GM18498 (cell line): ENCODE measurements at regions not wholly inside any gene's neighbourhood (a gene's known extent, or its start where the extent isn't known, plus 50 kb on each side); places are given as distances from the start of the nearest gene placed in this dataset.
"Not testable (repeated sequence)": the region's sequence is repeated elsewhere in the genome, so short reads cannot be mapped to it uniquely, and the experiment has no call there.

Experiments used
- ATAC-seq: cut with Tn5 transposase; IDR thresholded peaks from one replicate; pipeline ENCODE4 v1.9.1; 2021; ENCODE audit warnings: mild to moderate bottlenecking, moderate library complexity; ENCODE audit not compliant: unreplicated experiment

DNA sequence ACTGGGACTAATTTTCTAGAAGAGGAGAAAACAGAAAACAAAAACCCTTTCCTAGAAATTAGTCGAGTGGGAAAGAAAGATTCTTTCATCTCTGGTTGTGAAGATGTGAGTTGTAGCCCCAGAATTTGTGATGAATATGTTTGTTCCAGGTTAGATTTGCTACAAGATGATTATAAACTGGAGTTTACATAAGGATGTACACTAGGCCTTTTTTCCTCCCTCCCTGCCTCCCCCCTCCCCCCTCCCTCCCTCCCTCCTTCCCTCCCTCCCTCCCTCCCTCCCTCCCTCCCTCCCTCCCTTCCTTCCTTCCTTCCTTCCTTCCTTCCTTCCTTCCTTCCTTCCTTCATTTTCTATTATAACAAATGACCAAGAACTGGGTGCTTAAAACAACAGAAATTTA, 1502.0 kb downstream of the SI start:
- no peak for ATAC-seq

DNA sequence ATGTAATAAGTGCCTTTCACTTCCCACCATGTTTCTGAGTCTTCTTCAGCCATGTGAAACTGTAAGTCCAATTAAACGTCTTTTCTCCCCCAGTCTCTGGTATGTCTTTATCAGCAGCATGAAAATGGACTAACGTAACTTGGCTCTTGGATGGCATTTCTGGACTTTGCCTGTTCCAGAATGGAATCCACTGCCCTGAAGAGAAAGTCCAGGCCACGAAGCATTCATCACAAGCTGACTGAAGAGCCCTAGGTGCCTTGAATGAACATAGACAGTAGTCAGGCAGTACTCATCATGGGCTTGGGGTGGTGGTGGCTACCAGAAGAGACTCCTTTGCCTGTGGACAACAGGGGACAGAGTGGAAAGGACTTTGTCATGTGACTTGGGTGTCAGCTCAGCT, 1505.0 kb downstream of the SI start:
- no peak for ATAC-seq

DNA sequence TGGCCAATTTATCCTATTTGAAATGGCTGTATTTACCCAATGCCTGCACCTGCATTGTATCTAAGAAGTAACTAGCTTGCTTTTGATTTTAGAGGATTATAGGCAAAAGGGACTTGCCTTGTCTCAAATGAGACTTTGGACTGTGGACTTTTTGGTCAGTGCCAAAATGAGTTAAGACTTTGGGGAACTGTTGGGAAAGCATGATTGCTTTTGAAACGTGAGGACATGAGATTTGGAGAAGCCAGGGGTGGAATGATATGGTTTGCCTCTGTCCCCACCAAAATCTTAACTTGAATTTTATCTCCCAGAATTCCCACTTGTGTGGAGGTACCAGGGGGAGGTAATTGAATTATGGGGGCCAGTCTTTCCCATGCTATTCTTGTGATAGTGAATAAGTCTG, 1505.4 kb downstream of the SI start:
- no peak for ATAC-seq

DNA sequence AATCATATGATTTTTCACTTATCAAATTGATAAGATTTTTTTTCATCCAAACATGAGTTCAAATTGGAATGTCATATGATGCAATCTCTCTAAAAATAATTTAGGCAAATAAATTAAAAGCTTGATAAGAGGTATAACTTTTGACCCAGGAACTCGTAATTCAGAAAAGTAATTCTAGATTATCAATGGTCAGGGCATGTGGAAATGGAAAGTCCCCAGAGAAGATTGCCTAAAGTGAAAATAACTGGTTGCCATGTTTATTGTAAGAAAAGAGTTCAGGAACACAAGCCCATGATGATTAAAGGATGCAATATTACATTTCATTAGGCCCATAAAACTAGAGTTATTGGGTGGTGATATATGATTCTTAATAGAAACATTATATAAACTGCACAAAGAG, 1514.8 kb downstream of the SI start:
- no peak for ATAC-seq

DNA sequence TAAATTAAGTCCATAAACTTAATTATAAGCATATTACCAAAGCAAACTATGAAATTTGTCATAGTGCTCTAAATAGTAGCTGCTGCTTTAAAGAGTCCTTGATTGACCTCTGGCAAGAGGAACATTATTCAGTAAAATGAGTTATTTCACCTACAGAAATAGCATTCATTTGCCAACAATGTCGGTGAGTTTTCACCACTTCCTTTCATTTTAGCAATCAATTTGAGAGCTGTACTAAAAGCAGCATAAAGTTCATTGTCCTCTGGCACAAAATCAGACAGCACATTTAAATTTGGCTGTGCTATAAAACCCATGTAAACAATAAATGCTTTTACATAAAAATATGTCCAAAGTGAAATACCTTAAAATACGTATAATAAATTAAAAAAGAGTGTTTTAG, 1515.7 kb downstream of the SI start:
- ATAC-seq = no peak

DNA sequence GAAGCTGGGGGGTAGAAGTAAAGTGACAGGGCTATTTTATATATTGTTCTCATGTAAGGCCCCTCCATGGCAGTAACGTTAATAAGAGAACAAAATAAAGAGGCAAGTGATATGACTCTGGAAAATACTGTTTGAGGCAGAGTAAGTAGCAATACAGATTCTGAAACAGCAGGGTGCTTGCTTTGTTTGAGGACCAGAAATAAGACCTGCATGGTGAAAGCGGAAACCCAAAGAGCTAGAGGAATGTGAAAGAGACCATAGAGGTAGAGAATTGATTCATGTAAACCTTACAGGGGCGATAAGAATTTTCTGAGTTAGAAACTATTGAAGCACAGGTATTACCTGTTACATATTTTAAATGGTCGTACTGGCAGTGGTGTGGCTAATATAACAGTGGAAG, 1517.1 kb downstream of the SI start:
- no peak for ATAC-seq

DNA sequence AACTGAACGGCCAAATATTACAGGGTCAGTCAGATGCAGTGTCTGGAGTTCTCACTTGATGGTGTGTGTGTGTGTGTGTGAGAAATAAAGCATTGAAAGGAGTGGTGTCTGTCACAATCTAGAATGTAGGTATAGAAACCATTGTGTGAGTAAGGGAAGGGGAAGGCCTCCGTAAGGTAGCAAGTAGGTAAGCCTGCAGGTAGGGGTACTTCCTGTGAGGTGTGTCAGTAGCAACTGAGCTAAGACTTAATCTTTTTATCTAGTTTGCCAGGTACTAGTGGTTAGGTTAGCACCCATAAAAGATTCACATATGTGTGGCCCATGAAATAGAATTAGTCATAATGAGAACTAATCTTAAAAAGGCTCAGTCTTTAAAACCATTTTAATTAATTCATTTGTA, 1517.8 kb downstream of the SI start:
- no peak for ATAC-seq

DNA sequence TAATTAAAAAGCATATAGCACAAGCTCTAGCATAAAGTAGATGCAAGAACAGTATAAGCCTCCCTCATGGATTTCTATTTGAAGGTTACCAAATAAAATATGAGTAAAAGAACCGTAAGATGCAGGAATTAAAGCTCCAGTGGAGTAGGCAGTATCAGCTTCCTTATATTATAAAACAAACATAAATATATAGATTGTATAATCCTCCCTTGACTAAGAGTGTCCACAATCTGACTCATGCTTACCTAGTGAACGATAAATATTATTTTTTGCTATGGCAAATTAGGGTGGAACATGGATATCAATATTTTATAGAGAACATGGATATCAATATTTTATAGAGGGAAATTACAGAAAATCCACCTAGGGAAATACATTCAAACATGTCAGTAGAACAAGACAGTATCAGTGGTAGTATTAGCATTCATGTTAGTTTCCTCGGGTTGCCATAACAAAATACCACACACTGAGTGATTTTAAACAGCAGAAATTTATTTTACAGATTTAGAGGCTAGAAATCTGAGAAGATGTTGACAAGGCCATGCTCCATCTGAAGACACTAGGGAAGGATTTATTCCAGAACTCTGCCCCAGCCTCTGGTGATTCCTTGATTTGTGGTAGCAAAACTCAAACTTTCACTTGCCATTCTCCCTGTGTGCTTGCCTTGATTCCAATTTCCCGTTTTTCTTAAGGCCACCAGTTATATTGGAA, 1521.3 kb downstream of the SI start:
- ATAC-seq = no peak

DNA sequence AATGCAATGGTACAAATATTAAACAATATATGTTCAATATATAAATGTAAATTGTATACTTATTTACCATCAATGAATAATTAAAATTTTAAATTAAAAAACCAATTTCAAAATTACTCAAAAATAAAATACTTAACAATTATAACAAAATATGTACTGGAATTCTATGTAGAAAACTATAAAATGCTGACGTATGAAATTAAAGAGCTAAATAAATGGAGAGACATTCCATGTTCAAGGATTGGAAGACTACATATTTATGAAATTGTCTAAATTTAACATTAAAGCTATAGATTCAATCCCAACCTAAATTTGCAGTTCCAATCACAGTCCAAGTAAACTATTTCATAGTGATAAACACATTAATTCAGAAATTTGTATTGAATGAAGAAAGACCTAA, 1522.4 kb downstream of the SI start:
- ATAC-seq = no peak

DNA sequence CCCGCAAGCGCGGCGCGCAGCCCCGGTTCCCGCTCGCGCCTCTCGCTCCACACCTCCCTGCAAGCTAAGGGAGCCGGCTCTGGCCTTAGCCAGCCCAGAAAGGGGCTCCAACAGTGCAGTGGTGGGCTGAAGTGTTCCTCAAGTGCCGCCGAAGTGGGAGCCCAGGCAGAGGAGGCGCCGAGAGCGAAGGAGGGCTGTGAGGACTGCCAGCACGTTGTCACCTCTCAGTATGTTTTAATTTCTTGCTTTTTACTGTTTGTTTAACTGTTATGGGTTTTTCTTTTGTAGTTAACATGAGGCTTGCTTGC, 1525.7 kb downstream of the SI start:
- no peak for ATAC-seq

DNA sequence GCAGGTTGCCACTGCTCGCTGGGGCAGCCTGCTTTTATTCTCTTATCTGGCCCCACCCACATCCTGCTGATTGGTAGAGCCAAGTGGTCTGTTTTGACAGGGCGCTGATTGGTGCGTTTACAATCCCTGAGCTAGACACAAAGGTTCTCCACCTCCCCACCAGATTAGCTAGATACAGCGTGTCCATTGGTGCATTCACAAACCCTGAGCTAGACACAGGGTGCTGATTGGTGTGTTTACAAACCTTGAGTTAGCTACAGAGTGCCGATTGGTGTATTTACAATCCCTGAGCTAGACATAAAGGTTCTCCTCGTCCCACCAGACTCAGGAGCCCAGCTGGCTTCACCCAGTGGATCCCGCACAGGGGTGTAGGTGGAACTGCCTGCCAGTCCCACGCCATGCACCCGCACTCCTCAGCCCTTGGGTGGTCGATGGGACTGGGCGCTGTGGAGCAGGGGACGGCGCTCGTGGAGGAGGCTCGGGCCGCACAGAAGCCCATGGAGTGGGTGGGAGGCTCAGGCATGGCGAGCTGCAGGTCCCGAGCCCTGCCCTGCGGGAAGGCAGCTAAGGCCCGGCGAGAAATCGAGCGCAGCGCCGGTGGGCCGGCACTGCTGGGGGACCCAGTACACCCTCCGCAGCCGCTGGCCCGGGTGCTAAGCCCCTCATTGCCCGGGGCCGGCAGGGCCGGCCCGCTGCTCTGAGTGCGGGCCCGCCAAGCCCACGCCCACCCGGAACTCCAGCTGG, 1526.2 kb downstream of the SI start:
- ATAC-seq = not testable (repeated sequence)

DNA sequence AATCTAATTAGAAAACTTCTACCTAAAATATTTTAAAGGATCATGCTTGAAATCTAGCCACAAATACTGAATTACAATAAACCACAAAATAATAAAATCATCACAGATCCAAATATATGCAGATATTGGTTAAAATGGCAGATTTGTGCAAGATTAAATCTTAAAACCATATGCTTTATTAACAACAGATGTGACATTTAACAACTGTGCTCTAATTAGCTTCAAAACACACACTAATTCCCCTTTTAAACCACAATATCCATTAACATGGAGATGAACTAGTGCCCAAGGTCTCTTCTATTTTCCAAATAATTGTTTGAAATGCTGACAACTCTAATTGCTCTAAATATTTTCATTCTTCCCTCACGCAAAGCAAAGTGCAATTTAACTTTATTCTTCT, 1530.3 kb downstream of the SI start:
- ATAC-seq = no peak

DNA sequence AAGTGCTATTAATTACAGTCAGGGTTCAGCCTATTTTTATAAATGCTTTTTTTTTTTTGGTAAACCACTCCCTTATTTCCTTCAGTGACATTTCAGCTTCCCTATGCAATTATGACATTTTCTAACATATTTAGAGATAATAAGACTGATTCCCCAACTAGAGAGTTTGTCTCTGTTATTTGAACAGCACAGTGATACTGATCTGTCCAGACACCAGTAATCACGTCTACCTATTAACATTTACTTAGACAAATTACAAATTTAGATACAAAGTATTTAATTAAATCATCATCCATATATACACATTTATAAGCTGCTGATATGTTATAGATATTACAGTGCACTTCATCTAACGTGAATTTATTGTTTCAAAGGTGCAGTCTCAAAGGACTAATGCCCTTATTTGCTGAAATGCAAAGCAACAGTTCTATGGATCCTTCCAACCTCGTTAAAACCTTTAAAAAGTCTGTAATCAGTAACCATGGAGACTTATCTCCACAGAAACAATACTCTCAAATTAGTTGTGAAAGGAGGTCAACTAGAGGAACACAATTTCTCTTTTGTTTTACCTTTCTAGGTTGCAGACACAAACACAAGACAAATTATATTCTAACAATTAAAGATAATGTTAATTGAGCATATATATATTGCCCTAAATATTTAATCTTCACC, 1531.1 kb downstream of the SI start:
- ATAC-seq = no peak

DNA sequence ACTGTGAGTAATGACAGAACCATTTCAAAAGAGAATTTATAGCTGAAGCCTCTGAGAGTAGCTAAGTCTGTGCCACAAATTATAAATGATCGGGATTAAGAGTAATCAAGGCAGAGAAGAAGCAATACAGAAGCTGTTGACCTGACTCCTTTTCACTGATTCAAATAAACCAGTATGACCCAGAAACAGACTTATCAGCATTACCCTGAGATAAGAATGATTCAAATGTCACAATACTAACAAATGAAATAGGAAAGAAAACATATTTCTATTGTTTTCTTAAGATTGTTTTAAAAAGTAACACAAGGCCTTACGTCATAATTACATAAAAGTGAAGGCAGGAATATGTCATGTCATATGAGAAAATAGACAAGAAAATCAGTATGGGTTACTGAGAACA, 1534.6 kb downstream of the SI start:
- ATAC-seq = no peak

DNA sequence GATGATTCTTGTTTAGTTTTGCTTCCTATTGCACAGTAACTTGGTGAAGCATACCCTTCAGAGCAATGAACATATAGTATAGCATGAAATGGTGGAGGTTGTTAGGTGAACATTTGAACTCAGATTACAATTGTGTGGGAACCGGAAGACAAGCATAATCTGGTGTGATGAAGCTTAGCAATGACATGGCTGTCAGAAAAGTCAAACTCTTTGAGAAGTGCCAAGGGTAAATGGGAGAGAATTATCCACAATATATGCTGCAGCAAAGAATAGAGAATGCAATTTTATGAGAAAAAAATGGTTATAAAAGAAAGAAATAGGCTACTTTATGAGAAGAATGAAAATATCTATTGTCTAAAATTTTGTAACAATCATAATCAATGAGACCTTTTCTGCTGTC, 1536.7 kb downstream of the SI start:
- no peak for ATAC-seq

DNA sequence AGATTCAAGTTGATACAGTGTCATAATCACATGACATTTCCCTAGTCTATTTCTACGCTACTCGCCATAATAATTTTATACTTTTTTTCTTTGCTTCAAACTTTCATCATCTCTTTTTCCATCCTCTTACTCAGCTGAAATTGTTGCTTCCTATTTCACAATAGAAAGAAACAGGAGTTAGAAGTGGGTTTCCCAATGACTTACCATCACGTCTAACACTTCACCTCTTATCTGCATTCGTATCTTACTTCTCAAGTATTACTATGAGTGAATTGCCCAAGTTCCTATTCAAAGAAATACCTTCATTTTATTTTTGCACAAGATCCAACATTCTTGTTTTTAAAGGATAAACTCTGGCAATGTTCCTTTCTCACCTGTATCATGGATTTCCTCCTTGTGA, 1539.9 kb downstream of the SI start:
- ATAC-seq = no peak

DNA sequence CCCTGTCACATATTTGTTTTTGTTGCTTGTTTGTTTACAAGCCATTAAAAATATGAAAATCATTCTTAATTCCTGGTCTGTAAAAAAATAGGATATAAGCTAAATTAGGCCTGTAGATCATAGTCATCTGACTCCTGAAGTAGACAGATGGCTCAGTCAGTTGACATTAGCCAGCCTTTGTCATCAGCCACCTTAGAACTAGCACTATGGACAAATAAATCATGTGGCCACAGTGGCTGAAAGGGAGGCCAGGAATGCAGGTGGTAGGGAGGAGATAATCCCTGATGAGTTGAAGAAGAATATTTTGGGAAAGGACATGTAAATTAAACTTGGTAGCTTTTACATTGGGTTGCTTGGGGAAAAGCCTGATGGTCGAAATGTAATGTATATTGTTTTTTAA, 1544.9 kb downstream of the SI start:
- ATAC-seq = no peak

DNA sequence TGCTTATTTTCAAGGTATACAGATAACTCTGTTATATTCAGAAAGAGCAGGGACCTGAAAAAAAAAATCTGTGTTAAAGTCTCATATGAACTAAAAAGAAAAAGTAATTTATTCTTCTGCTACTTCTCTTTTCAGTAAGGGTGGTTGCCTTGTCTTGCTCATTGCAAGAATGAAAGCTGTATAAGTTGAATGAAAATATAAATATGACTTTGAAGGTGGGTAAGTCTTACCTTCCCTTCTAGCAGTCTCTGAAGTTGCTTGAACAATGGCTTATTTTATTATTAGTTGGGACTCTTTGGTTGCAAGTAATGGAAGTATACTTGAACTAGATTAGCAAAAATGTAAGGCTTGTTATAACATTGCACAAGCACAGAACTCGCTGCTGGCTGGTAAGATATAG, 1554.9 kb downstream of the SI start:
- no peak for ATAC-seq

DNA sequence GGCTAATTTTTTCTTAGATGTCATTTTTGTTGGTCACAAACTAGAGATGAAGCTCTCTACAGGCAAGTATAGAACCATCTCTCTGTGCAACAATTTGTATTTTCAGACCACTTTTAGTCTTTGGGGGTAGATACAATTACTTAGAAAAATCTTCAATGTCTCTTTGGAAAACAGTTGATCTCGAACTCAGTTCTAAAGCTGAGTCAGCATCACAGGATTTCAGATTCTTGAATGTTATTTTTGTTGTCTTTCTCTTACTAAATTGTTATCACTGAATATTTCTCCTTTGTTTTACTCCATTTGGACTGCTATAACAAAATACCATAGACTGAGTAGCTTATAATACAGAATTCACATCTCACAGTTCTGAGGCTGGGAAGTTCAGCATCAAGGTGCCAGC, 1557.0 kb downstream of the SI start:
- no peak for ATAC-seq

DNA sequence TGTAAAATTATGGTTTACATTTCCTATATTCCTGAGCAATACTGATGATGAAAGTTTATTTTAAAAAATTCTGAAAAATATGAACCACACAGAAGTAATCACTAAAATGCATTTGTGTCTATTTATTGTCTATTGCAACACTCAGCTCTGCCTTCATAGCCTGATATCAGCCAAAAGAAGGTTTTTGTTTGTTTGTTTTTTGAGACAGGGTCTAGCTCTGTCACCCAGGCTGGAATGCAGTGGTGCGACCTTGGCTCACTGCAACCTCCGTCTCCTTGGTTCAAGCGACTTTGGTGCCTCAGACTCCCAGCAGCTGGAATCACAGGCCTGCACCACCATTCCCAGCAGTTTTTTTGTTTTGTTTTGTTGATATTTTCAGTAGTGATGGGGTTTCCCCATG, 1560.2 kb downstream of the SI start:
- ATAC-seq = no peak

DNA sequence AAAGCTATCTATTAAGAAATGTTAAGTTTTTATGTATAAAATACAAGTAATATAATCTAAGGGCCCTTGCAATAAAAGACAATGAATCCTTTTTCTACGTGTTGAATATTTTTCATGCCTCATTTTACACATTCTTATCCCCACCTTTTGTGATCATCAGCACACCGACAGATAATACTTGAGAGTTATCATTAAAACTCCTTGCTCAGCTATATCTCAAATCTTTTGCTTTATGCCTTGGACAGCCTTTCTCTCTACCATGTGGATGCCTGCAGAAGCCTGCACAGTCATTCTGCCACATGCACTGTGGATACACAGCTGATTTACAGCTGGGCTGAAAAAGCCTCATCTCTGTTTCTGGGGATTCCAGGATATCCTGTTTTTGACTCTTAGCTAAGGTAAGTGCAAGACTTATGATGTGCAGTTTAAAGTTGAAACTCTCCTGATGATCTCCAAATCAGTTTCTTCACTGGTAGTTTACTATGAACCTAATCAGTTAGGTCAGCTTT, 1565.1 kb downstream of the SI start:
- no peak for ATAC-seq

DNA sequence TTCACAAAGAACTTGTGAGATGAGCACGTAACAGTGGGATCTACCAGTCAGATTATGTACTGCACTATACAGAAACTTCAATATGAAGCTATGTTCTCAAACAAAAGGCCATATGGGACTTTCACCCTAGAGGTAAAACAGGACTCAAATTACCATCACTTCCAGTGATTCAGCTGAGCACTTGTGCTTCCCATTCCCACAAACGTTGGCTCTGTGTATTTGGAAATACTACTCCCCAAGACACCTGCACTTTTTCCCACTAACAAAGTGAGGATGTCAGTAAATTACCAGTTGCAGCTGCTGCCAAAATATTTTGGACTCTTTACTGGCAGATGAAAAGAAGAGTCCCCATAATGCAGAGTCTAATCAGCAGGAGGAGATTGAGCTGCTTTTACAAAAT, 1570.1 kb downstream of the SI start:
- ATAC-seq = no peak
